ENCODE measurements at regions not wholly inside any gene's neighbourhood (a gene's known extent, or its start where the extent isn't known, plus 50 kb on each side); places are given as distances from the start of the nearest gene placed in this dataset.

GRCh38 chr2:13050764-13051163, 334.0 kb downstream of the TRIB2 start:
- TF ChIP-seq POLR2A (IDR thresholded peaks at IDR 0.05) (no peak), CTCF (IDR thresholded peaks at IDR 0.05) (no peak)

All from right lobe of liver (tissue), 4 donors.